Astrocyte (in vitro differentiated cells and primary cell): ENCODE measurements at regions not wholly inside any gene's neighbourhood (a gene's known extent, or its start where the extent isn't known, plus 50 kb on each side); places are given as distances from the start of the nearest gene placed in this dataset.

Source experiments
- CTCF ChIP-seq: IDR thresholded peaks from 2 replicates; pipeline ENCODE4 v1.5.1; 2011; ENCODE audit warnings: low read depth, mild to moderate bottlenecking, inconsistent platforms, low read length, moderate library complexity; ENCODE audit not compliant: insufficient read depth
- EZH2 ChIP-seq: IDR thresholded peaks from 2 replicates; pipeline ENCODE4 v1.6.1; 2012; ENCODE audit warnings: mild to moderate bottlenecking, low read length, inconsistent platforms; ENCODE audit not compliant: insufficient read depth

GRCh38 chr5:56676091-56676768, 139.1 kb upstream of the MAP3K1 start:
- TF ChIP-seq CTCF (no peak), EZH2 (no peak)
